ENCODE measurements at regions not wholly inside any gene's neighbourhood (a gene's known extent, or its start where the extent isn't known, plus 50 kb on each side); places are given as distances from the start of the nearest gene placed in this dataset.

- no peak for TF ChIP-seq POLR2A (IDR thresholded peaks at IDR 0.05)
- TF ChIP-seq POLR2AphosphoS5 (IDR thresholded peaks at IDR 0.05) = no peak
These were observed 262.7 kb downstream of the CHL1 start for GRCh38 chr3:459311-459670.
